Activated T-cell treated with anti-CD3 and anti-CD28 coated beads, Interleukin-2, amount 50 U/mL, for 72 hours (primary cell): ENCODE measurements at regions not wholly inside any gene's neighbourhood (a gene's known extent, or its start where the extent isn't known, plus 50 kb on each side); places are given as distances from the start of the nearest gene placed in this dataset.
"Not testable (repeated sequence)": the region's sequence is repeated elsewhere in the genome, so short reads cannot be mapped to it uniquely, and the experiment has no call there.

Experiments
- ATAC-seq, 2 donors: fragments of 150-1000 bp; cut with Tn5 transposase; replicated peaks in 1 of 2; 2 replicates each; pipeline ENCODE4 v1.10.0; 2021; ENCODE audit warnings: moderate library complexity in 2 of 2, mild to moderate bottlenecking in 1 of 2
- DNase-seq, 2 donors: peaks; one replicate each; pipeline ENCODE4 v3.0.0; 2021 to 2022; ENCODE audit warnings: mixed read lengths in 1 of 2
- H3K27ac Mint-ChIP-seq: one replicate; pipeline ENCODE4 v1.8.0; 2022; ENCODE audit warnings: mild to moderate bottlenecking, moderate library complexity, mixed read lengths
- H3K27me3 Mint-ChIP-seq: one replicate; pipeline ENCODE4 v1.8.0; 2022; ENCODE audit warnings: low read depth, mixed read lengths
- H3K36me3 Mint-ChIP-seq, 2 donors: one replicate each; pipeline ENCODE4 v1.8.0; 2022; ENCODE audit warnings: mixed read lengths in 2 of 2, mild to moderate bottlenecking in 1 of 2; ENCODE audit not compliant: insufficient read depth in 2 of 2
- H3K4me1 Mint-ChIP-seq: one replicate; pipeline ENCODE4 v1.8.0; 2022; ENCODE audit warnings: low read depth, mixed read lengths
- H3K4me3 Mint-ChIP-seq, 2 donors: one replicate each; pipeline ENCODE4 v1.8.0; 2022; ENCODE audit warnings: mild to moderate bottlenecking in 2 of 2, mixed read lengths in 2 of 2, moderate library complexity in 2 of 2
- H3K9me3 Mint-ChIP-seq, 2 donors: one replicate each; pipeline ENCODE4 v1.8.0; 2022; ENCODE audit warnings: mixed read lengths in 2 of 2

DNA sequence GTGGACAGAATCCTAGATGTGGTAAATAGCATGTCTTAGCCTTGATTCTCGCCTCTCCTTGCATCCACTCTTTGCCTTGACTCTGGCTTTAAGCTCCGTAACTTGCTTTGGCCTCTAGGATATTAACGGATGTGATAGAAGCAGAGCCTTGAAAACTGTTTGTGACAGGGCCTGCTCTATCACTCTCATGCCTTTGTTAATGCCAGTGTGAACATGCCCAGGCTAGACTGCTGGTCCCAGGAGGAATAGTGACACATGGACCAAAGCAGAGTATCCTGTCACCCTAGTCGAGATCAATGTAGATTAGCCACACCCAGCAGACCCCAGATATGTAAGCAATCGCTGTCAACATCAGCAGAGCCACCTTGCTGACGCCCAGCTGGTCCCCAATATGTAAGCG lies 109.9 kb upstream of the C9orf72 start:
- peaks cover 6% of the 10 kb centered on the region for H3K27me3 Mint-ChIP-seq
- H3K4me3 Mint-ChIP-seq = no peak overlapping the region
- no peak overlapping the region for H3K27ac Mint-ChIP-seq
- ATAC-seq (no peak), DNase-seq (no peak)
- H3K36me3 Mint-ChIP-seq = no peaks in the 10 kb centered on the region
- no peaks in the 10 kb centered on the region for H3K9me3 Mint-ChIP-seq
- no peaks in the 10 kb centered on the region for H3K4me1 Mint-ChIP-seq

DNA sequence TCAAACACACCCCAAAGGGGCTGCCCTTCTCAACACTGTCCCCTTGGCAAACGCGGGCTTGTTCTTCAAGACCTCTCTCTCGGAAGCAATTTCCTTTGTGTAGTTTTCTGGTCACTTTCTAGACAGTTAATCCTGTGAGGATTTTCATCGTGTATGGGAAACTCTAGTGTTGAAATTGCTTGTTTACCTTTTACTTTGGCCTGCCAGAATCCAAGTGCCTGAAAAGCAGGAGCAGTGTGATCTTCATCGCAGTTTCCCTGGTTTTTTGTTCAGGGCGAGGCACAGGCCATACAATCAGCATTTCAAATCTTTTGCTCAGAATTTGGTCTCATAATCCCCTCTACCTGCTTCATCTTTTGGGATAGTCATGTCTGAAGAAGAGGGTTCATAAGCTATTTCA lies 115.7 kb upstream of the C9orf72 start:
- Mint-ChIP-seq H3K4me3 (no peak overlapping the region), H3K4me1 (no peaks in the 10 kb centered on the region), H3K9me3 (no peaks in the 10 kb centered on the region), H3K36me3 (no peaks in the 10 kb centered on the region), H3K27me3 (no peaks in the 10 kb centered on the region), H3K27ac (no peak overlapping the region)
- DNase-seq = no peak
- no peak for ATAC-seq

DNA sequence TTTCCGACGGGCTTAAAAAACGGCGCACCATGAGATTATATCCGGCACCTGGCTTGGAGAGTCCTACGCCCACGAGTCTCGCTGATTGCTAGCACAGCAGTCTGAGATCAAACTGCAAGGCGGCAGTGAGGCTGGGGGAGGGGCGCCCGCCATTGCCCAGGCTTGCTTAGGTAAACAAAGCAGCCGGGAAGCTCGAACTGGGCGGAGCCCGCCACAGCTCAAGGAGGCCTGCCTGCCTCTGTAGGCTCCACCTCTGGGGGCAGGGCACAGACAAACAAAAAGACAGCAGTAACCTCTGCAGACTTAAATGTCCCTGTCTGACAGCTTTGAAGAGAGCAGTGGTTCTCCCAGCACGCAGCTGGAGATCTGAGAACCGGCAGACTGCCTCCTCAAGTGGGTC lies 117.5 kb upstream of the C9orf72 start:
- H3K4me3 Mint-ChIP-seq, H3K4me1 Mint-ChIP-seq, H3K27ac Mint-ChIP-seq, DNase-seq, H3K27me3 Mint-ChIP-seq, H3K9me3 Mint-ChIP-seq, H3K36me3 Mint-ChIP-seq, ATAC-seq: not testable (repeated sequence)

DNA sequence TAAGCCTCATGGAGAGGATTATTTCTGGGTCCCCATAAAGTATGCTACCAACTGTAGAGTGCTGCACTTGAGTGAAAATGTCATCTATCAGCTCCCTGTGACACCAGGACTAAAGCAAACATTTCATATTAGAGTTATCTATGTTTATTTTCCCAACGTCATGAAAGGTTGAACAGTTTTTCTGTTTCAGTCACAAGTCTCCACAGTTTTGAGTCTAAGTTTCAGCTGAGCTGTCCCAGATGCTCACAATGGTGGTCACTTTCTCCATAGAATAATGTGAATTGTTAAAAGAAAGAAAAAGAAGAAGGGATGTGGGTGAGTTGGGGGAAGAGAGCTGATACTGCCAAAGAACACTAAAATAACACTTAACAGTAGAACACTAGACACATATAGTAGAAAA lies 126.3 kb upstream of the C9orf72 start:
- Mint-ChIP-seq H3K4me3 (no peak overlapping the region), H3K27ac (no peak overlapping the region), H3K36me3 (no peaks in the 10 kb centered on the region), H3K4me1 (no peaks in the 10 kb centered on the region), H3K9me3 (no peaks in the 10 kb centered on the region), H3K27me3 (peaks cover 12% of the 10 kb centered on the region)
- DNase-seq = no peak
- no peak for ATAC-seq

DNA sequence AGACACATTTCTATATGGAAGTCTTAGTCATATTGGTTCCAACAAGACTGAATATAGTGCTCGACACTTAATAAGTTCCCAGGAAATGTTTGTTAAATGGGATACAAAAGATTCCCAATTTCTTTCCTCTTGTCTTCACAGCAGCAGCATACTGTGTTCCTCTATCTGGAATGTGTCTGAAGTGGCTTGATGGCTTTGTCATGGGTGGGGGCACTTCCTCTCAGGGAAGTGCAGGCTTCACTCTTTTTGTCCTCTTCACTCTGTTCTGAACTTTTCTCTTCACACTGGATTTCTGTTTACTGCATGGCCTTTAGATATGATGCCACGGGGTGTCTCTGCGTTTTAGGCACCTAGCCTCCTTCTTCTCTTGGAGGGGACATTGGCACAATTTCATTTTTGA lies 127.7 kb upstream of the C9orf72 start:
- Mint-ChIP-seq H3K9me3 (no peaks in the 10 kb centered on the region), H3K4me1 (no peaks in the 10 kb centered on the region), H3K4me3 (no peak overlapping the region), H3K36me3 (no peaks in the 10 kb centered on the region), H3K27ac (no peak overlapping the region), H3K27me3 (peaks cover 12% of the 10 kb centered on the region)
- DNase-seq = no peak
- no peak for ATAC-seq

DNA sequence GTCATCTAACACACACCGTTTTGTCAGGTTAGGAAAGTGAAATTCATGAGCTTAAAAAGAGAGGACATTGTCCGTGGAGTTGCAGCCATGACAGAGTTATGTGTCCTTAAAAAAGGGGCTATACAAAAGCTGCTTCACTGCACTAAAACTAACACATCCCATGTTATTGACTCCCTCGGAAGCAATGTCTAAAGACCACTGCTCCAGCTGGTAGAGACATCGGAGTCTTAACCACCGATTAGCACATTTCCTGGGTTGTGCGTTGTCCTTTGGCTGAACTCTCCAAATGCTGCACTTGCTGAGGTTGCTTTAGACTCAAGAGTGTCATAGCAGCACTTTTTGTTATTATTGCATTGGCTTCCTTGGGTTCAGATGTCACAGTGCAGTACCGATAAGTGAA lies 128.3 kb upstream of the C9orf72 start:
- Mint-ChIP-seq H3K4me1 (no peaks in the 10 kb centered on the region), H3K36me3 (no peaks in the 10 kb centered on the region), H3K9me3 (no peaks in the 10 kb centered on the region), H3K27ac (no peak overlapping the region), H3K4me3 (no peak overlapping the region), H3K27me3 (peaks cover 12% of the 10 kb centered on the region)
- ATAC-seq (no peak), DNase-seq (no peak)

DNA sequence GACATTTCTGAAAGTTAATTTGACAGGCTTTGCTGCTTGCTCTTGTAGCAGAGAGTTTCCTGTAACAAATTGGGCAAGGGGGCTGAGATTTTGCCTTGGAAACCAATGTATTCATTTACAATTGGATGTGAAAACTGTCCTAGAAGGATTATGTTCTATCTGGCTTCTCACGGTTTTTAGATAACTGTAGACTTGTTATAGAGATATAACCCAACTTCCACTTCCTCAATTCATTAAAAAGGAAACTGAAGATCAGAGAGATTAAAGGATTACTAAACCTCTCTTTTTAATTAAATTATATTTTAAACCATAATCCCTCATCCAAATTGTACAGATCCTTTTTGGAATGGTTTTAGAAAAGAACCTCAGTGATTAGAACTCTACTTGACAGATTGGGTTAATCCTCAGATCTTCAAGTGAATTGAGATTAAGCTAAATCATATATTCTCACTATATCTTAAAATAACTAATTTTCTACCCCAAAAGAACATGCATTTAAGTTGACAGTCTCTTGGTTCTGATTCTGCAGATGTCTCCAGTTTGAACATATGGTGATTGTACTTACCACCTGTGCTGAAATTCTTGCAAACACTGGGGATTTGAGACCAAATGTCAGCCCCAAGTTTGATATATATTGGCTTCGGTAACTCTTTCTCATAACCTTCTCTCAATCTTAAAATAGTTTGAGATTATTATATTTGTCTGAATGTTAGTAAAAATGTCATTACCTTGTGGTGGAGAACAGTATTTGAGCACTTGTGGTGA lies 130.1 kb upstream of the C9orf72 start:
- no peaks in the 10 kb centered on the region for H3K36me3 Mint-ChIP-seq
- no peaks in the 10 kb centered on the region for H3K9me3 Mint-ChIP-seq
- ATAC-seq (no peak), DNase-seq (no peak)
- no peak overlapping the region for H3K4me3 Mint-ChIP-seq
- no peak overlapping the region for H3K27ac Mint-ChIP-seq
- peaks cover 12% of the 10 kb centered on the region for H3K27me3 Mint-ChIP-seq
- H3K4me1 Mint-ChIP-seq = no peaks in the 10 kb centered on the region

DNA sequence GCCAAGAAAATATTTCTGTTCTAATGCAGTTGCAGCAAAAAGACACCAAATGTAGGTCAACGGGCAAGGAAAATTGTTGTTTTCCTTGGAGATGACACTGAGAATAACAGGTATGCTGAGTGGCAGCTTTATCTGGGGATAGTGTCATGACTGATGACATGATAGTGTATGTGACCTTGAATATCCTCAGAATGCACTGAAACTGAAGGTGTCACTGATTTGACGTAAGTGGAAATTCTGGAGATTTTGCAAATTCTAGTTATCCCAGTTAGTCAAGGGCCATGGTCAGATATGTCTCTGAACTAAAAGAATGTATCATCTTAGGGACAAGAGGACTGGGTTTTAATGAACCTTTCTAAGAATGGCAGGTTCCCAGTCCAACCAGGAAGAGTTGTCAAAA lies 138.0 kb upstream of the C9orf72 start:
- ATAC-seq = no peak
- DNase-seq = no peak
- Mint-ChIP-seq H3K9me3 (peaks cover 3 to 6% of the 10 kb centered on the region in 2 donors), H3K4me1 (no peaks in the 10 kb centered on the region), H3K27me3 (peaks cover 25% of the 10 kb centered on the region), H3K36me3 (peaks cover 0 to 1% of the 10 kb centered on the region in 2 donors), H3K4me3 (no peak overlapping the region), H3K27ac (no peak overlapping the region)

DNA sequence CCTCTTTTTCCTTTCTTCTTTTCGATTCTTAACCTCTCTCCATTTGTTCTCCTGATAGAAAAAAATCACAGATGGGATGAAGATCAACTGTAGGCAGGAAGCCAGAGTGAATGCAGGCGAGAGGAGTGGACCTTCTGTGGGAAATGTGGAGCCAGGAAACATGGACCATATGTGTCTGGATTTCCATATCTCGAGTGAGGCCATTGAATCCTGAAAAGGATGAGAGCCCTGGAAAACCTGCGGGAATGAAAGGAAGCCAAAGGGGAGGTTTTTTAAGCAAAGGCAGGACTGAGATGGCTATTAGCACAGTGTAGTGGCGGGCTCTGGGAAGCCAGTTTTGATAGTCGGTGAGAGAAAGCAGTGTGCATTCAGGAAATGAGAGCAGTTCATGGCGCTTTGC lies 139.5 kb upstream of the C9orf72 start:
- Mint-ChIP-seq H3K27ac (no peak overlapping the region), H3K36me3 (peaks cover 0 to 1% of the 10 kb centered on the region in 2 donors), H3K4me1 (no peaks in the 10 kb centered on the region), H3K4me3 (no peak overlapping the region), H3K9me3 (peaks cover 3 to 6% of the 10 kb centered on the region in 2 donors), H3K27me3 (peaks cover 25% of the 10 kb centered on the region)
- no peak for ATAC-seq
- no peak for DNase-seq

DNA sequence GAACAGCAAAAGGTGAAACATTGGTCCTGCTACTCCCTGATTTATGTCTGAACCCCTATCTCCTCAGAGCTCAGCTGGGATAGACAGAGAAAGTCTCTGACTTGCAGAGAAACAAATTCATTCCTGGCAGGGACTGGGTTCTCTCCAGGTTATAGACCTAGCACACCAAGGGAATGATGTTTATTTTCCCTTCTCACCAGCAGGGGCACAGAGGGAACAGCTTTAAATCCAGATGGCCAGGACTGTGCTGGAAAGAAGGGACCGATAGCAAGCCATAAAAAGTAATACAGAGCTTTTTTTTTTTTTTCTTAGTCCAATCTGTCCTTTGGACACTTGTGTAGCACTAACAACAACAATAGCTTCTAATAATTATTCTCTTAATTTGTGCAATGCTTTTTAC lies 141.1 kb upstream of the C9orf72 start:
- peaks cover 2% of the 10 kb centered on the region in 2 donors for H3K9me3 Mint-ChIP-seq
- H3K36me3 Mint-ChIP-seq = peaks cover 0 to 1% of the 10 kb centered on the region in 2 donors
- ATAC-seq (no peak), DNase-seq (no peak)
- H3K4me3 Mint-ChIP-seq = no peak overlapping the region
- no peak overlapping the region for H3K27ac Mint-ChIP-seq
- H3K4me1 Mint-ChIP-seq = no peaks in the 10 kb centered on the region
- peaks cover 25% of the 10 kb centered on the region for H3K27me3 Mint-ChIP-seq

DNA sequence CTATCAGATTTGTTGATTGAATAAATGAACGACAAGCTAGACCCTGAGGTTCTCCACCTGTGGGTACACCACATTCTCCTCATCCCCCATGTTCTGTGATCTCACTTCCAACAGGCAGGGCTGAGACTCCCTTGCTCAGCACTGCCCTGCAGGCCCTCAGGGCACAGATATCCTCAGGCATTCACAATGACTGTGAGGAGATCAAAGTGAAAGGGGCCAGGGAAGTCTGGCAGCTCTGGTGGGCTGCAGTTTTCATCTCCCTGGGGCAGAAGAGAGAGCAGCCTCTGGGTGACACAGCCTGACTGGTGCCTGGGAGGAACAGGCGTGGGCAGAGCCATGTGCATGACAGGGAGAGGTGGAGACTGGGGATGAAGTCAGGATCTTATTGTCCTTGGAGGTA lies 142.4 kb upstream of the C9orf72 start:
- DNase-seq = no peak
- Mint-ChIP-seq H3K4me3 (no peak overlapping the region), H3K36me3 (no peaks in the 10 kb centered on the region), H3K9me3 (no peaks in the 10 kb centered on the region), H3K4me1 (no peaks in the 10 kb centered on the region), H3K27me3 (peaks cover 29% of the 10 kb centered on the region), H3K27ac (no peak overlapping the region)
- ATAC-seq = no peak

DNA sequence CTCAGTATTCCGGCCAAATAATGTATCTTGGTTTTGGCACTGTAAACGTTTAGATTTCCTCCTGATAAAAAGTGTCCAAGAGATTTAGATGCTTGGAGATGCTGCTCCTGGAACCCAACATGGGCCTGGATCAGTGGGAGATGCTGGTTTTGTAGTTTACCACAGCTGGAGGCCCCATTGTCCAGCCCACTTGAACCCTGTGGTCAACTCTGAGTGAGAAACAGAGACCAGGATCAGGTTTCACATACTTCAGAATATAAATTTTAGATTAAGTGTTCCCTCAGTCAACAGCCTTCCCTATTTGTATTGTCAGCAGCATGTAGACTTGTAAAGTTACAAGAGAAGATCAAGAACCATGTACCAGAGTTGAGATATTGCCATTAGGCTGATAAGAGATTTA lies 144.7 kb upstream of the C9orf72 start:
- Mint-ChIP-seq H3K27me3 (peaks cover 25% of the 10 kb centered on the region), H3K9me3 (no peaks in the 10 kb centered on the region), H3K27ac (no peak overlapping the region), H3K4me1 (no peaks in the 10 kb centered on the region), H3K36me3 (no peaks in the 10 kb centered on the region), H3K4me3 (no peak overlapping the region)
- ATAC-seq = no peak
- DNase-seq = no peak

DNA sequence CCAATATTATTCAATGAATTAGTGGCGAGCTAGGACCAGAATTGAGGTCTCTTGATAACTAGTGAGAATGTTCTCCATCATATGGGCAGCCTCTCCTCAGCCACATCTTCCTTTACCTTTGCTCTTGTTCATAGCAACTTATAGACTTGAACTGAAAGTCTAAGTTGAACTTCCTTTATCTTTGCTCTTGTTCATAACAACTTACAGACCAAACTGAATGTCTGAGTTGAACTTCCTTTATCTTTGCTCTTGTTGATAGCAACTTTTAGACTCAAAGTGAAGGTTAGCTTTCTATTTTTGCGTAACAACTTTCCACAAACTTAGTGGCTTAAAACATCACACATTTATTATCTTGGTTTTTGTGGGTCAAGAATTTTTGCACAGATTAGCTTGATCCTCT lies 146.4 kb upstream of the C9orf72 start:
- DNase-seq (no peak), ATAC-seq (no peak)
- H3K36me3 Mint-ChIP-seq = no peaks in the 10 kb centered on the region
- H3K27ac Mint-ChIP-seq = no peak overlapping the region
- peaks cover 21% of the 10 kb centered on the region for H3K27me3 Mint-ChIP-seq
- no peaks in the 10 kb centered on the region for H3K4me1 Mint-ChIP-seq
- H3K4me3 Mint-ChIP-seq = no peak overlapping the region
- H3K9me3 Mint-ChIP-seq = no peaks in the 10 kb centered on the region

DNA sequence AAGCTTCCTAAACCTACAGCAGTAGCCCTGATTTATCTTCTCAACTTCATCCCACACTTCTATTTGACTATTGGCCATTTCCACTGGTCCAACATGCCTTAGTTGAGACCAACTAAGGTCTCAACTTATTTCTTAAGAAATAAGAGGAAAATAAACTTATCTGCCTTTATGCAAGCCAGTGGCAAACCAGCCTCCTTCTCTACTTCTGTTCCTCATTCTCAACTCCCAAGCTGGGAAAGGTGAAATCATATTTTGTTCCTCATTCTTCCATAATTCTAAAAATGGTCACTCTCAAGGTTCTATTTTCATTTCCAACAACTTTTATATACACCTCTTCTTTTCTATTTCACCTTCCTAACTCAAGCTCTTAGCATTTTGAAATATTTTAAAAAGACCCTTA lies 149.6 kb upstream of the C9orf72 start:
- ATAC-seq = no peak
- H3K27me3 Mint-ChIP-seq = peaks cover 24% of the 10 kb centered on the region
- H3K9me3 Mint-ChIP-seq = no peaks in the 10 kb centered on the region
- peaks cover 8% of the 10 kb centered on the region for H3K4me1 Mint-ChIP-seq
- no peak for DNase-seq
- no peak overlapping the region for H3K4me3 Mint-ChIP-seq
- H3K36me3 Mint-ChIP-seq = no peaks in the 10 kb centered on the region
- H3K27ac Mint-ChIP-seq = no peak overlapping the region
